Ramos (cell line): ENCODE measurements at regions not wholly inside any gene's neighbourhood (a gene's known extent, or its start where the extent isn't known, plus 50 kb on each side); places are given as distances from the start of the nearest gene placed in this dataset.

Experiments
- in situ Hi-C: fragments of 300-500 bp; cut with MboI; formaldehyde crosslinking; loops from one replicate; pipeline ENCODE4 v1.14.3; 2022; ENCODE audit warnings: low sequenced_read_pairs; ENCODE audit not compliant: unreplicated experiment

DNA sequence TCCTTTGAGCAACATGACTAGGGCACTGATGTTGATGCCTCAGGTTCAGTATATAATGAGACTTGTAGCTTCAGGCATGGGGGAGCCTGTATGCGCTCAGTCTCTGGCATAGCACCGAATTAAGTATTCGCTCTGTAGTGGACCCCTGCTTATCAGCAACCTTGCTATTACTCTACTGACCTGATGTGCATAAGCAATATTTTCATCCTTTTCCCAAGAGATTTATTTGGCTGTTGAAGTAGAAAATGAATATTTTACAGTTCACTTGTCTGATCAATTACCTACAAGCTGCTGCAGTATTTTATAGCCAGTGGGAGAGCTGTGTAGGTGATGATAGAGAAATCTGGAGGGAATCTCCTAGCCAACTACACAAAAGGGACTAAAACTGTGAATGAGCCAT, 781.6 kb upstream of the PHF14 start:
- in situ Hi-C loops: no loop called here

DNA sequence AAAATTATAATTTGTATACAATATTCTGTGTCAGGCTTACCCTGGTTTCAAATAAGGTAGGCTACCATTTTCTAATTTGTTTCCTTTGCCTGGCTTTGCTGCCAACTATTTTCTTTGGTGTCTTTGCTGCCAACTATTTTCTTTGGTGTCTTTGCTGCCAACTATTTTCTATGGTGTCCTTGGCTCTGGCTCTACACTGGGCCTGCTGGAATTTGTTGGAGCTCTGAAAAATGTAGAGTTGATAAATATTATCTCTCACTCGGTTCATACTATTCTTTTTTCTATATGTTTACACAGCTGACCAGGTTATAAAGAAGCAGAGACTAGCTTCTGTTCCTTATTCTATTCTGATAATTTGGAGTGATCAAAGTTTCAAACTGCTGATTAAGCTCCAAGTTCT, 768.0 kb upstream of the PHF14 start:
- in situ Hi-C loops: no loop called here

DNA sequence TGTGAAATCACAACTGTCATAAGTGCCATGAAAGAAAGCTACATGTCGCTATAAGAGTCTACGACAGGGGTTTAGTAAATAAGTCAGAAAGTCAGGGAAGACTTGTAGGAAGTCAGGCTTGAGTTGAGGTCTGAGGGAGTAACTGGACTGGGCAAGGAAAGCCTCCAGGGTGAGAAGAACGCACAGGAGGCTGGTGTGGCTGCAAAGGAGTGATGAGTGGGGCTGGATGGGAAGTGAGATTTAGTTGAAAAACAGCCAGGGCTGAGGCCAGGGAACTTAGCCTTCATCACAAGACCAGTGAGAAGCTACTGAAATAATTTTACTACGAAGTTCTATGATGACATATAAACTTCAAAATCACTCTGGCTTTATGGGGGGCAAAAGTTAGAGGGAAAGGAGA, 763.7 kb upstream of the PHF14 start:
- in situ Hi-C loops: no loop called here

DNA sequence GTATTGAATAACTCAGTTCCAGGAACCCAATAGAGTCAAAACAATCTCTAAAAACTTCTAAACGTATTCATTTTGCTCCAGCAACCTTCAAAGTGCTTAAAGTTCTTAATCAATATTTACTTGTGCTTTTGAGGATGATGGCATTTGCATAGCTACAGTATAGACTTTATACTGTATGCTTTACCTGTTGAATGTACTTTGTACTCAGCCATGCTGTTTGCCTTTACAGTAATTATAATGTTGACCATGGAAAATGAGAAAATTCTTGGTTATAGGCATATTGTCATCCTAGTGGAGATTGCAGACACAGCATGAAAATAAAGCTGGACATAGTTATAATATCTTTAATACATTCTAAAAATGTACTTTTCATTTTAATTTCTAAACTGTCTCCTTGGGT, 762.7 kb upstream of the PHF14 start:
- in situ Hi-C loops: no loop called here

DNA sequence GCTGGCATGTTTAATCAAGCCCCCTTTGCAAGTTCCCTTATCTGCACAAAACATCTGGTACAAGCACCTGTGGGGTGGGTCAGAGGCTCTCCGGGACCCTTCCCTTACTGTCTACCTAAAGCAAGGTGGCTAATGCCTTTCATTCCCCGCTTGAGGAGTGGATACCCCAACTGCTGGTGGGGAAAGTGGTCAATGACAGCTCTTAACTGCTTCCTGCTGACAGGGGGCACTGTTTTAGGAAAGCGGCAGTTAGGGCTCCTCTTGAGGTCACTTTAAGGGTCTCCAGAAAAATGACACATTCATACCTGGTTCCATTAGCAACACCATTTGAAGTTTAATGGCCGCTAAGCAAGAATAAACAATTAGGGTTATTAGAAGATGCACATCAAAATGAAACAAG, 761.8 kb upstream of the PHF14 start:
- in situ Hi-C loops: no loop called here

DNA sequence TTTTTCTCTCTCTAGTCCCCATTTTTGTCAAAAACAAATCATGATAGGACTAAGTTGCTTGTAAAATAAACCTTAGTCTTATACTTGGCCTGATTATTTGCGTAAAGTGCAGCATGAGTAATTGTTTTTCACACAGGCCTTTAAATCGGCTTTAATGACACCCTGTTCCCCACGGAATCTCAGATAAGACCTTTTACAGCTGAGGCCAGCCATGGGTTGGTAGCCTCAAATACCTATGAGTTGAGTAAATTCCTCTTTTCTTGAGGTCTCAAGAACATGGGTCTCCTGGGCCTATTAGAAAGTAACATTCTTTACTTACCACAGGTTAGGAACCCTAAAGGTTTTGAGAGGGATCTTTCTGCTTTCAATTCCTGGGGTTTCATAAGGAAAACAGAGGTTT, 761.0 kb upstream of the PHF14 start:
- in situ Hi-C loops: no loop called here

DNA sequence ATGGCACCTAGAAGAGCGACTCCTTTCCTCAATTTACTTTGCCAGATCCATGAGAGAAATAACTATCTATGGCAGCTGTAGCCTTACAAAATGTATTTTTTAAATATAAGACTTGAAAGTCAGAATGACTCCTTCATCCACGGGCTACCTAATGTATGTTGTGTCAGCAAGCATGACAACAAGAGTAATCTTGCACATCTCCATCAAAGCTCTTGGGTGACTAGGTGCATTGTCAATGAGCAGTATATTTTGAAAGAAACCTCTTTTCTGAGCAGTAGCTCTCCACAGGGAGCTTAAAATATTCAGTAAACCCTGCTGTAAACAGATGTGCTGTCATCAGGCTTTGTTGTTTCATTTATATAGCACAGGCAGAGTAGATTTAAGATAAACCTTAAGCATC, 757.2 kb upstream of the PHF14 start:
- in situ Hi-C loops: no loop called here

DNA sequence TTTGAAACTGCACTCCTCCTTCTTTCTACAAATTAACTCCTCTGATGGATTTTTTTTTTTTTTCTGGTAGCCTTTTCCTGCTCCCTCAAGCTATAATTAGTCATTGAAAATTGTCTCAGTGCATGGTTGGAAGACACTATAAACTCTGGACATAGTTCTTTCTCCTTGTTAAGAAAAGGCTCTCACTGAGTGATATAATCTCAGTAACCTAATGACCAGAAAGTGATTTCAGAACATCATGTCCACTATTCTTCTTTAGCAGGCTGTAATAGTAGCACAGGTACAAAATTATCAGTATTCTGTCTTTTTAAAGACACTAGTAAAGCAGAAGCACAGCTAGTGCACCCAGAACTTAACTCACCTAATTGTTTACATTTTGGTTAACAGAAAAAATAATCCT, 752.6 kb upstream of the PHF14 start:
- in situ Hi-C loops: no loop called here

DNA sequence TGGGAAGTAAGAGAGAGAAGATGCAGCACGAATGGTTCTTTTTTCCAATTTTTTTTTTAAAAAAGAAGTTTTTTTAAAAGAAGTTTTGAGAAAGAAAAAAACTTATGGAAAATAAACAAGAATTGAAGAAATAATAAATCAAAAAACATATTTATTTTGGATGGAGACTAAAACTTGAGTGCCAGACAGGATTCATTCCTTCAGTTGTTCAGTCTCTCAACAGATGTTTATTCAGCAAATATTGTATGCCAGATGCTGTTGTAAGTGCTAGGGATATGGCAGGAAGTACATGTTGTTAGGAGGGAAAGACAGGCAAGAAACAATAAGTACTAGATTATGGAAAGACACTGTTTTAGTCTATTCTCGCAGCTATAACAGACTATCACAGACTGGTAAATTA, 750.7 kb upstream of the PHF14 start:
- in situ Hi-C loops: no loop called here

DNA sequence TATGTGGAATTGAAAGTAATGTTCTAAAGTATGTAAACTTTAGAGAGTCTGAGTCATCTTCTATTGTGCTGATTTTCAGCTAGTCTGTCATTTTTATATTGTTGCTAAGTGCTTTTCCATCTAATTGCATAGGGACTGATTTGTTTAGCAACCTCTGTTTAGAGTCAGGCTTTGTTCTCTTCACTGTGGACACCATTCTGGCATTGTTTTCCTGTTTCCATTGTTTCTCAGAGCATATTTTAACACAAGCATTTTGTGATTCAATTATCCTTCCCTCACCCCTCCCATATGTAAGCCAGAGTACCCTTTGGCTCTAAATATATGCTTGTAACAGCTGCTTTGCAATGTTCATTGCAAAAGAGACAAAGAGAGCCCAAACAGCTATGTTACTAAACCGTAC, 748.4 kb upstream of the PHF14 start:
- in situ Hi-C loops: no loop called here

DNA sequence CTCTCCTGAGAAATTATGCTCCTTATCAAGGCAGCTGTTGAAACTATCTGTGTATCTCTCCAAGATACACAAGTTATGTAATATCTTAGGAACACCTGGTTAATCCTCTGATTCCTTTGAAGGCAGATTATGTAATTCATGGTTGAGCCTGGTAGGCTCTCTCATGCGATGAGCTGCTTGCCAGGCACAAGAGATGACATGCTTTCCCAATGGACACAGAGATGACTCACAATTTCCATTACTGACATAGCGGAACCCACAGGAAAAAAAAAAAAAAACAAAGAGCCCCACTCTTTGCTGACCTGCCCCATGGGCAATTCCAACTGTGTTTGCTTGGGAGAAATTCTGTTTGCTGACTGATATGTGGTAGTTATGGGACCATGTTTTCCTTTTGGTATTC, 736.4 kb upstream of the PHF14 start:
- in situ Hi-C loops: no loop called here

DNA sequence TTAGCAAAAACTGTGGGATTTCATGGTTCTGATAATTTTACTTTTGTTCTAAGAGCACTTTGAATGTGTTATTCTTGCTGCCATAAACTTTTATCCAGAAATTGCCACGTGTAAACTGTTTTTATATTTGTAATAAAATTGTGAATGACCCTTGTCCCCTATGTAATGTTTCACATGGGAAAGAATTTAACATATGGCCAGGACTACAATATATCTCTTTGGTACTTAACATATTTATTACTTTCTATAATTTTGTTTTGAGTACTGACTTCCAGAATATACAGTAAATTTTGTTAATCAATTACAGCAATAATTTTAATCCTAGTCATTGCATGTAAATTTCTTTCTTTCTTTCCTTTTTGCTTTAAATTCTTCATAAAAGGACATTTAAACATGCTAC, 735.0 kb upstream of the PHF14 start:
- in situ Hi-C loops: no loop called here

DNA sequence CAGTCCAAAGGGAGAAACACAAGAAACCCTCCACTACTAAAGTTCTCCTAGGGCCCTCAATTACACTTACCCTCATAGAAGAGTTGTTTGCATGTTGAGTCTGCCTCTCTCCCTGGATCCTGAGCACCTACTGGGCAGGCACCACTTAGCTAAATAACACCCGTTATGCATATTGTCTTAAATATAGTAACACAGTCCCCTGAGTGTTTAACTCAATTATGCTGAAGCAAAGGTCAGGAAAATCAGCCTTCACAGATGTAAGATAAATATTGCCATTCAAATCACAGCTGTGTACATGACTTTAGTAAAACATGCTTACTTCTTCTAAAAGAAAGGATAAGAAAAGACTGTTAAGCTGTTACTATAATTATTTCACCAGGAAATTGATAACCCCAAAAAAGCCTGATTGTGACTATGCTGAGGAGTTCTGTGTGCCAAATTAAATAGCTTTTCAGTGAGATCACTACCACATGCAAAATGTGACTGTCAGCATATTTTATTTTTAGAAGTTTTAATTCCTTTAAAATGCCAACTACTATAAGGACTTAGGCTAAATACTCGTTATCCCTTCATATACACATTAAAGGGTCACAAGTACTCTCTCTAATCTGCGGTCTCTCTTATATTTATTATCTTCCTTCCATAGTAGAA, 733.9 kb upstream of the PHF14 start:
- in situ Hi-C loops: no loop called here

DNA sequence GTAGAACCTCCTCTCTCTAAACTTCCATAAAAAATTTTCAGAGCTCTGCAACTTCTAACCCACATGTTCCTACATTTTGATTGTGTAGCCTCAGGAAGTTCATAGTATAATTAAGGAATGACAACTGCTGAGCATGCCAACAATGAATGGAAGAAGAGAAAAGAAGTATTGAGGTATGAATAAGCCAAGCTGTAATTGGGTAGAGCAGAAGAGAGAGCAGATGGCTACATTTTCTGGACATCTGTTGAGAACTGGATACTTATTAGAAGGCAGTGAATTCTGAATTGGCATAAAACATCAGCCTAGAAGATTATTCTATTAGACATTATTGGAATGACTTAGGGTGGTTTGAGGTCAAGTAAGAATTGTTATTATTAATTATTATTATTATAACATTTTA, 728.3 kb upstream of the PHF14 start:
- in situ Hi-C loops: no loop called here

DNA sequence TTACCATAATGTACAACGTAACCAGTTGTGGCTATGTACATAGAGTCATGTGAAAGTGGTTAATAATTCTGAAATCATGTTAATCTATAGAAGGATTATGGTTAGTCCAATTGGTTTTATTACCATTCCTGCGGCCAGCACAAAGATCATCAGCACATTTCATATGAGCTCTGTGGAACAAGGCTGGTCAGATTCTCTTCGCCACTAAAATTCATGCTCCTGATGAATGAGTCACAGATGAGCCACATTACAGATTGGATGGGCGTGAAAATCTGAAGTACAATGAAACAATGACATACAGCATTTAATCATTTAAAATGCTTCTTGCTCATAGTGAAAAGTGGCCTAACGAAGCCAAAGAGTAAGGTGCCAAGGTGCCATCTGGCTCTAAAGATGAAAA, 716.2 kb upstream of the PHF14 start:
- in situ Hi-C loops: no loop called here

DNA sequence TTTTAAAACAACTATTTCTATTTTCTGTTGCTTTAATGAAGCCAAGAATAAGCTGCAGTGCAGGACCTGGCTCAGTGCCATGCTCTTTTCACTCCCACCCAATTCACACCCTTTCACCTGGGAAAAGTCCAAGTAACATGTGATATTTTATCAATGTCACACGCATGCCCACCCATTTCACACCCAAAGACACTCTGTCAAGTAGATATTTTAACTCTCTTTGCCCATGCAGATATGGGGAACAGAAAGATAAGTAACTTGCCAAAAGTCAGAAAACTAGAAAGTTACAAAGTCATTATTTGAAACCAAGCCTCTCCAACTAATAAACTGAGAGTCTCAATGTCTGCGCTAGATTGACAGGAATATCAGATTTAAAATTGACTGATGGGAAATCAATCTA, 706.7 kb upstream of the PHF14 start:
- in situ Hi-C loops: no loop called here

DNA sequence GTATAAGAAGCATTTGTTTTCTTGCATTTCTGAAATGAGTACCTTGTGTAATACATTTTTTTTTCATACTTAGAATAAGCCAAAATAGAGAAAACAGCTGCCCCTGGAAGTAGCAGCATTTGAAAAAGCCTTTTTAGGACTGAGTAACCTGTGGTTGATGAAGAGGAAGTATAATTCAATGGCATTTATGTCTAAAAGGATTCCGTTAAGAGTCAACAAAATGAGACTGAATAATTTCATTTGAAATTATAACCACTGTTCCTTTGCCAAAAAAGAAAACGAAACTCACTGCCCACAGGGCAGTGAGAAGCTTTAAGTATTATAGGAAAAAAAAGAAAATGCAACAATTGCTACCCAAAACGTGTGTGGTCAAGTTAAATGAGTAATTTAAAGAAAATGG, 705.6 kb upstream of the PHF14 start:
- in situ Hi-C loops: no loop called here

DNA sequence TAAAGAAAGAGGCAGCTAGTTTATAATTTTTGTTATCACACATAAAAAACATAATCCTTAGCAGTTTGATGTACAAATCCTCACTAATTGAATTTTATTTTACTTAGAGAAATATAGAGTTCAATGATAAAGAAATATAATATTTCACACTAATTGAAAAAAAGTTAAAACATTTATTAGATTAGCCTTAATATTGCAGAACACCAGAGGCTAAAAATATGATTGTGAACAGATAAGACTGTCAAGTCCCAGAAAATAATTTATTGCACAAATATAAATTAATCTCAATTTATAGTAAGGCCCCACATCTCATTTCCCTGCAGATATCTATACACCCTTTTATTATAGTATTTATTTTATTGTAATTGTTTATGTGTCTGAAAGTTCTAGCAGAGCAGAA, 690.8 kb upstream of the PHF14 start:
- in situ Hi-C loops: no loop called here

DNA sequence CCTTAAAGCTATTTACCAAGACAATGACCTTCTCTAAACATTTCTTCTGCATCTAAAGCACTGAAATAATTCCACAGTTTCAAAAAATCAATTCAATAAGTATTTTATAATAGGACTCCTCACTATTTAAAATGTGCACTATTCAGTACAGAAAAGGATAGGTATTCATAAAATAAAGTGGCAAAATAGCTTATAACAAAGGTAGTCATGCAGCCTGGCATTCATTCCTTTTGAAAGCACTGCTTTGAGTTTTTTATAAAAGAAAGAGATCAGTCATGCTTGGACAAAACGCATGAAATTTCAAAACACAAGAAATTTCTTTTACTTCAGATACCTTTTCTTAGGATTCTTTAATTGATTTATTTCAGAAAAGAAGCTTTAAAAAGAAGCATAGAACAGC, 689.7 kb upstream of the PHF14 start:
- in situ Hi-C loops: no loop called here

DNA sequence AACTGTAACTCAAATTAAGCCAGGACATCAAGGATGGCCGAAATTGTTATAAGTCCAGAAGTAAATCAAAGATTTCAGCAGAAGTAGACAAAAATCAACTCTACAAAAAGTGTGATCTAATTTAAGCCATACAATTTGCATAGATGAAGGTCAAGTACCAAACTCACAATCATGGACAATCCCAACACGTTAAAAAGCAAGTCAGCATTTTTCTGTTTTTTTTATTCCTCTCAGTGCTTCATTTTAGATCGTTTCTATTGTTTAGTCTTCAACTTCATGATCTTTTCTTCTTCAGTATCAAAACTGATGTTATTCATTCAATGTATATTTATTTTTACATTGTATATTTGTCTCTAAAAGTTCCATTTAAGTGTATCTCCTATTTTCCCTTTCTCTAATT, 674.3 kb upstream of the PHF14 start:
- in situ Hi-C loops: no loop called here

DNA sequence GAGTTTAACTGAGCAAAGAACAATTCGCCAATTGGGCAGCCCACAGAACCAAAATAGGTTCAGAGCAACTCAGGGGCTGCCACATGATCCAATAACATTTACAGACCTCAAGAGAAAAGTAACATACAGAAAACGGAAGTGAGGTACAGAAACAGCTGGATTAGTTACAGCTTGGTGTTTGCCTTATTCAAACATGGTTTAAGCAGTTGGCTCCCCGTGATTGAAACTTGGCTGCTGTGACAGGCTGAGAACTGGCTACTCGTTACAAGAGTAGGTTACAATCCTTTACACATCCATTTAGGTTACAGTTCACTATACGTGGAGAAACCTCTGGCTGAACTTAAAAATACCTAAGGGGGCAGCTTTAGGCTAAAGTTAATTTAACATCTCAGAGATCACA, 673.1 kb upstream of the PHF14 start:
- in situ Hi-C loops: no loop called here

DNA sequence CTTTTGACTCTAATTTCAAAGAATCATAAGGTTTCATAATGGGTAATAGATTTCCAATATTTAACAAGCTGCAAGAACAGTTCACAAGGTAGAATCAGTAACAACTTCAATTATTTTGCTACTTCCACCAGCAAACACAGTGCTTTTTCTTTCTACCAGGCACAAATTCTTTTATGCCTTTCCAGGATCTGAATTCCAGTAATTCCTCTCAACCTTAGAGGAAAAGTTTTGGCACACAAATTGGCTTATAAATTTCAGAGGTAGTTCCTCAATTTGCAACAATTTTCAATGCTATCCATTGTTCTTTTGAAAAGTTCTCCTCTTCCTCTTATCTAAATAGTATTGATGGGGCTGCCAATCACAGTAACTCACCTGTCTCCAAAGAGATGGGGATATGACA, 665.4 kb upstream of the PHF14 start:
- in situ Hi-C loops: no loop called here

DNA sequence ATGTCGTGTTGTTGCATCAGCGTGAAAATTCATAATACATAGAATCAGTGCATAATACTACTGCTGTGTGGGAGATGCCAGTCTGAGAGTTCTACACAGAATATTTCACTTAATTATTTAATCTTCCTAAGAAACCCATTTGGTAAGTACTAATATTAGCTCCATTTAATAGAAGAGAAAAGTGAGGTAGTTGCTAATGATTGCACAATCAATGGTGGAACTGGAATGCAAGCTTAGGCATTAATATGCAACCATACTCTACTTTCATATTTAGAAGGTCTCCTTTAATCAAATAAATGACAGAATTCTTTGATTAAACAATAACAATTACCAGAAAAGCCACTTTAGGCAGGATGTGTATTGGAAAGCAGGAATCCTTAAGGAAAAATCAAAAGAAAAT, 660.7 kb upstream of the PHF14 start:
- in situ Hi-C loops: no loop called here
